Adrenal gland (tissue), 9 donors: ENCODE measurements at regions not wholly inside any gene's neighbourhood (a gene's known extent, or its start where the extent isn't known, plus 50 kb on each side); places are given as distances from the start of the nearest gene placed in this dataset.

Experiments
- DNase-seq, 7 donors: peaks; one replicate each; pipeline ENCODE4 v3.0.0-alpha.2; 2019 to 2020
- H3K27ac ChIP-seq, 5 donors: fragments of 200-600 bp; sonication (generic) in 4 of 5; 1 replicate in 3 of 5; 2 replicates in 2 of 5; pipeline versions ENCODE4 v1.5.1 to v1.8.0; 2016 to 2020; ENCODE audit warnings: mild to moderate bottlenecking in 1 of 5
- H3K27me3 ChIP-seq: fragments of 200-600 bp; 2 replicates; pipeline ENCODE4 v1.8.0; 2021
- H3K36me3 ChIP-seq, 2 donors: fragments of 200-600 bp; replicated peaks in 1 of 2; 1 replicate in 1 of 2; 2 replicates in 1 of 2; pipeline versions ENCODE4 v1.5.1 to v1.8.0; 2018 to 2022
- H3K4me1 ChIP-seq, 2 donors: fragments of 200-600 bp; replicated peaks in 1 of 2; 1 replicate in 1 of 2; 2 replicates in 1 of 2; pipeline versions ENCODE4 v1.5.1 to v1.8.0; 2018 to 2021
- H3K4me3 ChIP-seq, 4 donors: fragments of 200-600 bp; sonication (generic) in 3 of 4; one replicate each; pipeline ENCODE4 v1.5.1; 2016 to 2018
- H3K9me3 ChIP-seq, 3 donors: fragments of 200-600 bp; sonication (generic) in 1 of 3; replicated peaks in 1 of 3; 1 replicate in 2 of 3; 2 replicates in 1 of 3; pipeline versions ENCODE4 v1.5.1 to v1.8.0; 2016 to 2021
- CTCF ChIP-seq, 6 experiments: fragments of 450-650 bp in 4 of 6; fragments of 200-600 bp in 2 of 6; sonication (generic) in 1 of 6; IDR thresholded peaks; 1 replicate in 5 of 6; 2 replicates in 1 of 6; pipeline versions ENCODE4 v1.5.1 to v1.8.0; 2016 to 2021; ENCODE audit warnings: antibody characterized with exemption in 6 of 6, mild to moderate bottlenecking in 2 of 6, moderate library complexity in 1 of 6
- POLR2A ChIP-seq, 2 donors: fragments of 450-650 bp; IDR thresholded peaks; one replicate each; pipeline ENCODE4 v1.6.1; 2017; ENCODE audit warnings: antibody characterized with exemption in 2 of 2, mild to moderate bottlenecking in 2 of 2, moderate library complexity in 1 of 2
- WGBS, 4 donors: extraction: QIAGEN DNeasy Blood & Tissue Kit in 2 of 4; methylation state at CpG; one replicate each; pipeline versions ENCODE4 v1.1.5 to v1.1.7; 2013 to 2017; 5-methylcytosine and 5-hydroxymethylcytosine counted together
- intact Hi-C, 2 donors: fragments of 100-400 bp; cut with DNase I; formaldehyde crosslinking; loops; one replicate each; pipeline versions ENCODE4 v1.14.1 to v1.15.0; 2022 to 2023
- donor health status: healthy with polysubstance abuse.
- donor health status: Bipolar disorder and iron deficiency.
- donor health status: DM: yes; HTN: yes; CAD: no.
- donor health status: DM: no; HTN: no; CAD: no.
- donor health status: DM: no; HTN: no; CAD: no.

- DNase-seq: no peak
- Histone ChIP-seq H3K4me1 (no peaks in the 10 kb centered on the region), H3K27me3 (no peaks in the 10 kb centered on the region), H3K4me3 (no peak overlapping the region), H3K36me3 (no peaks in the 10 kb centered on the region), H3K27ac (no peak overlapping the region), H3K9me3 (no peaks in the 10 kb centered on the region)
- intact Hi-C loops: no loop called here
- TF ChIP-seq POLR2A (IDR thresholded peaks at IDR 0.05) (no peak), CTCF (IDR thresholded peaks at IDR 0.05) (no peak)
These were observed 231.3 kb upstream of the S100G start for GRCh38 chrX:16418650-16419049.

- Histone ChIP-seq H3K27ac (no peak overlapping the region), H3K4me1 (no peaks in the 10 kb centered on the region), H3K36me3 (no peaks in the 10 kb centered on the region), H3K4me3 (no peak overlapping the region), H3K27me3 (no peaks in the 10 kb centered on the region), H3K9me3 (no peaks in the 10 kb centered on the region)
- intact Hi-C loops: no loop called here
- no peak for DNase-seq
- TF ChIP-seq POLR2A (IDR thresholded peaks at IDR 0.05) (no peak), CTCF (IDR thresholded peaks at IDR 0.05) (no peak)
- 75 to 84% (median 79%) methylated on average over 3 of the region's 3 CpGs for WGBS, 4 donors
These were observed 222.3 kb upstream of the S100G start for GRCh38 chrX:16427668-16428067.

- intact Hi-C loops: no loop called here
- no peak for DNase-seq
- H3K27ac ChIP-seq: no peak overlapping the region
- H3K4me3 ChIP-seq: no peak overlapping the region
- no peaks in the 10 kb centered on the region for H3K36me3 ChIP-seq
- WGBS, 4 donors: 77 to 87% (median 84%) methylated on average over 1 to 4 of the region's 4 CpGs
- no peaks in the 10 kb centered on the region for H3K4me1 ChIP-seq
- no peaks in the 10 kb centered on the region for H3K27me3 ChIP-seq
- H3K9me3 ChIP-seq: no peaks in the 10 kb centered on the region
- no peak for TF ChIP-seq POLR2A (IDR thresholded peaks at IDR 0.05)
These were observed 220.6 kb upstream of the S100G start for GRCh38 chrX:16429406-16429805.

GRCh38 chrX:16431266-16431665, 218.7 kb upstream of the S100G start:
- no peak overlapping the region for H3K27ac ChIP-seq
- H3K27me3 ChIP-seq: no peaks in the 10 kb centered on the region
- H3K4me3 ChIP-seq: no peak overlapping the region
- no peak for DNase-seq
- H3K4me1 ChIP-seq: no peaks in the 10 kb centered on the region
- 93 to 100% (median 95%) methylated on average over 1 of the region's 1 CpG for WGBS, 4 donors
- intact Hi-C loops: loop anchor here in 1 of 2 donors (10.0 kb wide), 1 partner anchor 234 kb away; no protein-coding TSS in a partner anchor
- H3K36me3 ChIP-seq: no peaks in the 10 kb centered on the region
- no peaks in the 10 kb centered on the region for H3K9me3 ChIP-seq
- TF ChIP-seq CTCF (IDR thresholded peaks at IDR 0.05): no peak
- TF ChIP-seq POLR2A (IDR thresholded peaks at IDR 0.05): no peak

GRCh38 chrX:16433021-16433420, 216.9 kb upstream of the S100G start:
- no peaks in the 10 kb centered on the region for H3K27me3 ChIP-seq
- H3K36me3 ChIP-seq: no peaks in the 10 kb centered on the region
- H3K4me3 ChIP-seq: no peak overlapping the region
- no peaks in the 10 kb centered on the region for H3K4me1 ChIP-seq
- WGBS, 4 donors: 79 to 85% (median 82%) methylated on average over 3 of the region's 3 CpGs
- H3K9me3 ChIP-seq: no peaks in the 10 kb centered on the region
- intact Hi-C loops: loop anchor here in 1 of 2 donors (10.0 kb wide), 1 partner anchor 232 kb away; no protein-coding TSS in a partner anchor
- no peak for DNase-seq
- TF ChIP-seq CTCF (IDR thresholded peaks at IDR 0.05) (no peak), POLR2A (IDR thresholded peaks at IDR 0.05) (no peak)
- H3K27ac ChIP-seq: no peak overlapping the region
